Caco-2 (cell line): ENCODE measurements at regions not wholly inside any gene's neighbourhood (a gene's known extent, or its start where the extent isn't known, plus 50 kb on each side); places are given as distances from the start of the nearest gene placed in this dataset.

Experiments used
- BruUV-seq: library from RNA; stranded (reverse); fragments of 400-500 nt; replicated peaks from 2 replicates; lab custom pipeline; 2021; lab: Mats Ljungman, UMichigan
- CTCF ChIA-PET: fragments of 300-600 bp; sonication (Branson Sonifier 250); formaldehyde crosslinking; loops from one replicate; lab custom pipeline; 2022; ENCODE audit warnings: antibody characterized with exemption; lab: Charles Lee
- POLR2A ChIA-PET: fragments of 300-600 bp; sonication (Branson Sonifier 250); formaldehyde crosslinking; loops from one replicate; lab custom pipeline; 2022; ENCODE audit warnings: antibody characterized with exemption; lab: Charles Lee
- DNase-seq, 2 experiments: peaks; one replicate each; pipeline versions ENCODE4 v3.0.0 to v3.0.0-alpha.2; 2020 to 2022
- H3K27me3 ChIP-seq: replicated peaks from 2 replicates; pipeline ENCODE4 v1.6.0; 2011; ENCODE audit warnings: low read length; ENCODE audit not compliant: control insufficient read depth, insufficient read depth
- H3K36me3 ChIP-seq: 2 replicates; pipeline ENCODE4 v1.5.1; 2011; ENCODE audit warnings: low read length; ENCODE audit not compliant: control insufficient read depth, insufficient read depth
- H3K4me1 ChIP-seq: fragments of 250-450 bp; sonication (Bioruptor Pico); 2 replicates; pipeline ENCODE4 v1.5.1; 2020; ENCODE audit warnings: mild to moderate bottlenecking
- H3K4me3 ChIP-seq: 2 replicates; pipeline ENCODE4 v1.5.1; 2011; ENCODE audit warnings: low read depth, mild to moderate bottlenecking, control low read depth, low read length
- H3K9me3 ChIP-seq: fragments of 250-450 bp; sonication (Bioruptor Pico); 2 replicates; pipeline ENCODE4 v1.5.1; 2020; ENCODE audit warnings: mild to moderate bottlenecking, moderate library complexity
- H3K27ac Mint-ChIP-seq: one replicate; pipeline ENCODE4 v1.8.0; 2022; ENCODE audit warnings: mixed read lengths; ENCODE audit not compliant: unreplicated experiment
- H3K27me3 Mint-ChIP-seq: one replicate; pipeline ENCODE4 v1.8.0; 2022; ENCODE audit warnings: mixed read lengths; ENCODE audit not compliant: insufficient read depth, unreplicated experiment
- H3K36me3 Mint-ChIP-seq: one replicate; pipeline ENCODE4 v1.8.0; 2022; ENCODE audit warnings: mild to moderate bottlenecking, mixed read lengths; ENCODE audit not compliant: insufficient read depth, unreplicated experiment
- H3K4me1 Mint-ChIP-seq: one replicate; pipeline ENCODE4 v1.8.0; 2022; ENCODE audit warnings: low read depth, mixed read lengths; ENCODE audit not compliant: unreplicated experiment
- H3K4me3 Mint-ChIP-seq: one replicate; pipeline ENCODE4 v1.8.0; 2022; ENCODE audit warnings: mild to moderate bottlenecking, moderate library complexity, mixed read lengths; ENCODE audit not compliant: unreplicated experiment
- H3K9me3 Mint-ChIP-seq: one replicate; pipeline ENCODE4 v1.8.0; 2022; ENCODE audit warnings: mixed read lengths; ENCODE audit not compliant: unreplicated experiment
- intact Hi-C: fragments of 100-400 bp; cut with micrococcal nuclease; formaldehyde crosslinking; loops from one replicate; pipeline ENCODE4 v1.10.0; 2022; ENCODE audit not compliant: unreplicated experiment
- TF ChIP-seq, protein P1 (sequence below), 2 experiments: fragments of 200-600 bp in 1 of 2; IDR thresholded peaks; 1 replicate in 1 of 2; 2 replicates in 1 of 2; pipeline versions ENCODE4 v1.5.1 to v1.8.0; 2011 to 2022; ENCODE audit warnings: antibody characterized with exemption in 1 of 2, control low read depth in 1 of 2, inconsistent platforms in 1 of 2, low read depth in 1 of 2, low read length in 1 of 2, mild to moderate bottlenecking in 1 of 2, moderate library complexity in 1 of 2; ENCODE audit not compliant: insufficient read depth in 1 of 2, severe bottlenecking in 1 of 2, unreplicated experiment in 1 of 2

DNA sequence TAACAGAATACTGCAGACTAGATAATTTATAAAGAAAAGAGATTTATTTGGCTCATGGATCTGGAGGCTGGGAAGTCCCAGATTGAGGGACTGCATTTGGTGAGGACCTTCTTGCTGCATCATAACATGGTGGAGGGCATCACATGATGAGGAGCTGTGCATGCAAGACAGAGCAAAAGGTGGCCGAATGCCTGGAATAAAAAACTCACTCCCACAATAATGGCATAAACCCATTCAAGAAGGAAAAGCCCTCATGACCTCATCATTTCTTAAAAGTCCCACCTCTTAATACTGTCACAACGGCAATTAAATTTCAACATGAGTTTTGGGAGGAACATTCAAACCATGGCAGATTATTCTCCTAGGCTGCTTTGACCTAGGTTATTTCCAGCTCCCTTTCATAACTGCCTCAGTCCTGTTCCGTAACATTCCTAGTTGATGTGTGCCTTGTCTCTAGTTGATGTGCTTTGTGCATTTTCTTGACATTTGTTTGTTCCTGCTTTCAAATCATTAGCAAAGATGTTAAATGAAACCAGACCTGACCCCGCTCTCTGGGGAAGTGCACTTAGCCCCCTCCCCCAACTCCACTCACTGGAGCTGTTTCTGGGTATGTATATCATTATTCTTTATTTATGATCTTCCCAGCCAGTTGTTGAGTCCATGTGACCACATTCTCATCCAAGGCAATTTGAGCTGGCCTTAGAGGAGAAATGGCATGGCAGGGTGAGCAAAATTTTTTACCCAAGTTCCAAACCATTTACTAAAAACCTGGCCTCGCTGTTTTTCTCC, 148.5 kb downstream of the GDAP2 start:
- Histone ChIP-seq H3K4me1 (no peaks in the 10 kb centered on the region), H3K27me3 (no peaks in the 10 kb centered on the region), H3K36me3 (no peaks in the 10 kb centered on the region), H3K4me3 (no peak overlapping the region), H3K9me3 (no peaks in the 10 kb centered on the region)
- no TSS peak for BruUV-seq
- ChIA-PET CTCF (no interaction called here), POLR2A (no interaction called here)
- intact Hi-C loops: no loop called here
- H3K36me3 Mint-ChIP-seq: peaks cover 4% of the 10 kb centered on the region
- TF ChIP-seq, protein P1, sequence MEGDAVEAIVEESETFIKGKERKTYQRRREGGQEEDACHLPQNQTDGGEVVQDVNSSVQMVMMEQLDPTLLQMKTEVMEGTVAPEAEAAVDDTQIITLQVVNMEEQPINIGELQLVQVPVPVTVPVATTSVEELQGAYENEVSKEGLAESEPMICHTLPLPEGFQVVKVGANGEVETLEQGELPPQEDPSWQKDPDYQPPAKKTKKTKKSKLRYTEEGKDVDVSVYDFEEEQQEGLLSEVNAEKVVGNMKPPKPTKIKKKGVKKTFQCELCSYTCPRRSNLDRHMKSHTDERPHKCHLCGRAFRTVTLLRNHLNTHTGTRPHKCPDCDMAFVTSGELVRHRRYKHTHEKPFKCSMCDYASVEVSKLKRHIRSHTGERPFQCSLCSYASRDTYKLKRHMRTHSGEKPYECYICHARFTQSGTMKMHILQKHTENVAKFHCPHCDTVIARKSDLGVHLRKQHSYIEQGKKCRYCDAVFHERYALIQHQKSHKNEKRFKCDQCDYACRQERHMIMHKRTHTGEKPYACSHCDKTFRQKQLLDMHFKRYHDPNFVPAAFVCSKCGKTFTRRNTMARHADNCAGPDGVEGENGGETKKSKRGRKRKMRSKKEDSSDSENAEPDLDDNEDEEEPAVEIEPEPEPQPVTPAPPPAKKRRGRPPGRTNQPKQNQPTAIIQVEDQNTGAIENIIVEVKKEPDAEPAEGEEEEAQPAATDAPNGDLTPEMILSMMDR (IDR thresholded peaks at IDR 0.05; ENCODE audit: insufficient read depth in 1 of 2, low read depth in 1 of 2, low read length in 1 of 2, severe bottlenecking in 1 of 2, unreplicated experiment in 1 of 2): no peak
- H3K9me3 Mint-ChIP-seq: peaks cover 8% of the 10 kb centered on the region
- H3K27me3 Mint-ChIP-seq: no peaks in the 10 kb centered on the region
- no peak for DNase-seq
- no peak overlapping the region for H3K27ac Mint-ChIP-seq
- no peaks in the 10 kb centered on the region for H3K4me1 Mint-ChIP-seq
- H3K4me3 Mint-ChIP-seq: no peak overlapping the region

DNA sequence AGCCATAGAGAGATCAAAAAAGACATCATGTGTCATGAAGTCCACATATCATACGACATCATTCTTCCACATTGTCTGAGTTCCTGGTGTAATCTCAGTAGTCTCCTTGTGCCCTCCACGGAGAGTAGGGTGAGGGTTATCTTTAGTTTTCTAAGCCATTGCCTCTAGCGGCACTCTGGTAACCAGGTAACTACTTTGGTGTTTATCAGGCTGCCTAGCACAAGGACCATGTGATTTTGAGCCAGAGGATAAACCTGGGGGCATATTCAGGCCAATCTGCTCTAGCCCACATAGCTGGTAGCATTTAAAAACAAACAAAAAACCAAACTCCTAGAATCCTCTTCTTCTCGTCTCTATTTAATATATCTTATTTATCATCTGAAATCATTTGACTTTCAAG, 147.4 kb downstream of the GDAP2 start:
- no peak for DNase-seq
- no TSS peak for BruUV-seq
- H3K36me3 ChIP-seq: no peaks in the 10 kb centered on the region
- TF ChIP-seq, protein P1 (IDR thresholded peaks at IDR 0.05; ENCODE audit: insufficient read depth in 1 of 2, low read depth in 1 of 2, low read length in 1 of 2, severe bottlenecking in 1 of 2, unreplicated experiment in 1 of 2): no peak
- no peak overlapping the region for H3K4me3 Mint-ChIP-seq
- peaks cover 4% of the 10 kb centered on the region for H3K36me3 Mint-ChIP-seq
- CTCF ChIA-PET: no interaction called here
- H3K4me3 ChIP-seq: no peak overlapping the region
- intact Hi-C loops: no loop called here
- H3K4me1 ChIP-seq: no peaks in the 10 kb centered on the region
- no peaks in the 10 kb centered on the region for H3K27me3 ChIP-seq
- H3K9me3 Mint-ChIP-seq: peaks cover 8% of the 10 kb centered on the region
- H3K4me1 Mint-ChIP-seq: no peaks in the 10 kb centered on the region
- no peaks in the 10 kb centered on the region for H3K9me3 ChIP-seq
- no peak overlapping the region for H3K27ac Mint-ChIP-seq
- POLR2A ChIA-PET: no interaction called here
- H3K27me3 Mint-ChIP-seq: no peaks in the 10 kb centered on the region

DNA sequence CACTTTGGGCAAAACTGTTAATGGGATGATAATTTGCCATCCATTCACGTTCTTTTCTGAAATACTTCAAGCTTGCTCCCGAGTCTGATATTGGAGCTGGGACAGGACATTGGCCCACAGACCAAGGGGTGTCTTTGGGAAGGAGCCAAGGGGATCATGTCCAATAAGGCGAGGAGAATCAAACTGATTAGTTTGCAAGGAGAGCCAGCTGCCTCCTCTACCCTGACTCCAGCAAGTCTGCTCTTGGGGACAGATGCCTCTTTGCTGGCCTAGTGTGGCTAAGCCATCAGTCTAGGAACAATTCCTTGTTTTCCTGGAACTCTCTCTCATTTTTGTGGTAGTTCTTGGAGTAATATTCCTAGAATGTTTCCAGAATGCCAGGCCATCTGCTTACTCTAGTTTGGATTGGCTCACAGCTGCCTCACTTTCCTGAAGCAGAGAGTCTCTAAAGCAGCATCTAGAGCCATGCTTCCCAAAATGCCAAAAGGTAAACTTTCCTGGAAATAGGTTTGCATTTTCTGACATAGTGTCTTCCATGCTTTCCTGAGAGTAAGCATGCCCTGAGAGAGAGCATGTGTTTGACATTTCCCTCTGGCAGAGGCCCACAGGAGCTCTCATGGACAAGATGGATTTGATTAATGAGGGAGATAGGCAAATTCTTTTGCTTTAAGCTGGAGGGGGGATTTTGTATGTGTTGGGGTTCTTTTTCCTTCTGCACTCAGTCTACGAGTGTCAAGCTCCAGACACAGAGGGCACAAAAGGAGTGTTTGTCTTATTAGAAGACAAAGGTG, 145.6 kb downstream of the GDAP2 start:
- BruUV-seq: no TSS peak

More for the DNA sequence above, 145.6 kb downstream of the GDAP2 start:
- H3K4me1 ChIP-seq: no peaks in the 10 kb centered on the region
- H3K27ac Mint-ChIP-seq: no peak overlapping the region
- no peaks in the 10 kb centered on the region for H3K27me3 Mint-ChIP-seq
- H3K27me3 ChIP-seq: no peaks in the 10 kb centered on the region
- intact Hi-C loops: no loop called here
- H3K4me1 Mint-ChIP-seq: no peaks in the 10 kb centered on the region
- H3K9me3 ChIP-seq: no peaks in the 10 kb centered on the region
- CTCF ChIA-PET: no interaction called here
- H3K36me3 ChIP-seq: no peaks in the 10 kb centered on the region
- no peak overlapping the region for H3K4me3 ChIP-seq
- POLR2A ChIA-PET: no interaction called here
- H3K4me3 Mint-ChIP-seq: no peak overlapping the region
- peaks cover 8% of the 10 kb centered on the region for H3K9me3 Mint-ChIP-seq
- H3K36me3 Mint-ChIP-seq: peaks cover 4% of the 10 kb centered on the region
- no peak for DNase-seq
- TF ChIP-seq, protein P1 (IDR thresholded peaks at IDR 0.05; ENCODE audit: insufficient read depth in 1 of 2, low read depth in 1 of 2, low read length in 1 of 2, severe bottlenecking in 1 of 2, unreplicated experiment in 1 of 2): no peak
